SK-N-MC (cell line): ENCODE measurements at regions not wholly inside any gene's neighbourhood (a gene's known extent, or its start where the extent isn't known, plus 50 kb on each side); places are given as distances from the start of the nearest gene placed in this dataset.

Source experiments
- DNase-seq: peaks from one replicate; pipeline ENCODE4 v3.0.0-alpha.2; 2011; ENCODE audit warnings: low read depth, low spot score
- H3K27ac ChIP-seq: fragments of 200-600 bp; sonication (generic); 2 replicates; pipeline ENCODE4 v1.5.1; 2016; ENCODE audit warnings: mixed run types
- H3K36me3 ChIP-seq: fragments of 200-600 bp; sonication (generic); 2 replicates; pipeline ENCODE4 v1.6.1; 2017; ENCODE audit warnings: antibody characterized with exemption, low read length, mixed read lengths; ENCODE audit not compliant: insufficient read depth
- H3K4me3 ChIP-seq: fragments of 200-600 bp; sonication (generic); 2 replicates; pipeline ENCODE4 v1.5.1; 2016
- H3K9ac ChIP-seq: fragments of 200-600 bp; sonication (generic); 2 replicates; pipeline ENCODE4 v1.8.0; 2017; ENCODE audit warnings: mixed run types, mixed read lengths; ENCODE audit not compliant: insufficient read length
- H3K9me3 ChIP-seq: fragments of 200-600 bp; sonication (generic); 2 replicates; pipeline ENCODE4 v1.6.1; 2017; ENCODE audit warnings: low read depth, mild to moderate bottlenecking, antibody characterized with exemption, low read length, moderate library complexity, mixed read lengths
- EZH2 ChIP-seq: fragments of 200-600 bp; sonication (generic); IDR thresholded peaks from one replicate; pipeline ENCODE4 v1.6.1; 2017; ENCODE audit warnings: antibody characterized with exemption
- FOXP2 ChIP-seq: optimal IDR thresholded peaks from 2 replicates; pipeline ENCODE3; 2011; ENCODE audit warnings: mild to moderate bottlenecking, moderate library complexity; ENCODE audit not compliant: insufficient read depth; ENCODE audit errors: extremely low read length, control extremely low read depth
- POLR2AphosphoS5 ChIP-seq: IDR thresholded peaks from 2 replicates; pipeline ENCODE4 v1.6.1; 2012; ENCODE audit warnings: mild to moderate bottlenecking, low read depth, low read length, borderline replicate concordance

GRCh38 chr16:79274264-79274663 lies 326.3 kb downstream of the MAF start:
- Histone ChIP-seq H3K4me3 (no peak overlapping the region), H3K9ac (no peak overlapping the region), H3K9me3 (no peaks in the 10 kb centered on the region), H3K36me3 (no peaks in the 10 kb centered on the region), H3K27ac (no peak overlapping the region)
- TF ChIP-seq FOXP2 (no peak), EZH2 (no peak), POLR2AphosphoS5 (no peak)
- DNase-seq = no peak

- no peak for DNase-seq
- Histone ChIP-seq H3K36me3 (no peaks in the 10 kb centered on the region), H3K9ac (no peak overlapping the region), H3K9me3 (no peaks in the 10 kb centered on the region), H3K27ac (no peak overlapping the region), H3K4me3 (no peak overlapping the region)
- TF ChIP-seq FOXP2 = no peak
- TF ChIP-seq POLR2AphosphoS5 = no peak
- TF ChIP-seq EZH2 = no peak
Observed at GRCh38 chr16:79272141-79272577, 328.4 kb downstream of the MAF start.

GRCh38 chr16:79271583-79271982 lies 329.0 kb downstream of the MAF start:
- no peak overlapping the region for H3K27ac ChIP-seq
- no peaks in the 10 kb centered on the region for H3K9me3 ChIP-seq
- DNase-seq = no peak
- no peaks in the 10 kb centered on the region for H3K36me3 ChIP-seq
- H3K9ac ChIP-seq = no peak overlapping the region
- H3K4me3 ChIP-seq = no peak overlapping the region
- TF ChIP-seq EZH2 (no peak), FOXP2 (no peak), POLR2AphosphoS5 (no peak)

GRCh38 chr16:79270011-79270410 lies 330.5 kb downstream of the MAF start:
- Histone ChIP-seq H3K9ac (no peak overlapping the region), H3K27ac (no peak overlapping the region), H3K36me3 (no peaks in the 10 kb centered on the region), H3K9me3 (no peaks in the 10 kb centered on the region), H3K4me3 (no peak overlapping the region)
- no peak for TF ChIP-seq FOXP2
- TF ChIP-seq EZH2 = no peak
- DNase-seq = no peak

- Histone ChIP-seq H3K36me3 (no peaks in the 10 kb centered on the region), H3K9ac (no peak overlapping the region), H3K4me3 (no peak overlapping the region), H3K27ac (no peak overlapping the region), H3K9me3 (no peaks in the 10 kb centered on the region)
- TF ChIP-seq FOXP2 (no peak), POLR2AphosphoS5 (no peak), EZH2 (no peak)
- no peak for DNase-seq
Observed at GRCh38 chr16:79269211-79269863, 331.2 kb downstream of the MAF start.

GRCh38 chr16:79267781-79268180 lies 332.8 kb downstream of the MAF start:
- H3K27ac ChIP-seq = no peak overlapping the region
- H3K9me3 ChIP-seq = no peaks in the 10 kb centered on the region
- TF ChIP-seq EZH2 (no peak), POLR2AphosphoS5 (no peak), FOXP2 (no peak)
- no peak overlapping the region for H3K9ac ChIP-seq
- no peak overlapping the region for H3K4me3 ChIP-seq
- no peaks in the 10 kb centered on the region for H3K36me3 ChIP-seq
- DNase-seq = no peak

- no peak for DNase-seq
- Histone ChIP-seq H3K4me3 (no peak overlapping the region), H3K9ac (no peak overlapping the region), H3K9me3 (no peaks in the 10 kb centered on the region), H3K27ac (no peak overlapping the region), H3K36me3 (no peaks in the 10 kb centered on the region)
- TF ChIP-seq EZH2 = no peak
- TF ChIP-seq POLR2AphosphoS5 = no peak
- no peak for TF ChIP-seq FOXP2
Observed at GRCh38 chr16:79267146-79267545, 333.4 kb downstream of the MAF start.

- no peak overlapping the region for H3K27ac ChIP-seq
- H3K4me3 ChIP-seq = no peak overlapping the region
- H3K36me3 ChIP-seq = no peaks in the 10 kb centered on the region
- H3K9me3 ChIP-seq = no peaks in the 10 kb centered on the region
- no peak for DNase-seq
- no peak for TF ChIP-seq POLR2AphosphoS5
- no peak overlapping the region for H3K9ac ChIP-seq
Observed at GRCh38 chr16:79265701-79266100, 334.8 kb downstream of the MAF start.

- H3K9ac ChIP-seq = no peak overlapping the region
- H3K36me3 ChIP-seq = no peaks in the 10 kb centered on the region
- DNase-seq = no peak
- H3K27ac ChIP-seq = no peak overlapping the region
- H3K4me3 ChIP-seq = no peak overlapping the region
- H3K9me3 ChIP-seq = no peaks in the 10 kb centered on the region
- TF ChIP-seq FOXP2 (no peak), POLR2AphosphoS5 (no peak), EZH2 (no peak)
Observed at GRCh38 chr16:79265196-79265595, 335.3 kb downstream of the MAF start.
